ENCODE measurements at regions not wholly inside any gene's neighbourhood (a gene's known extent, or its start where the extent isn't known, plus 50 kb on each side); places are given as distances from the start of the nearest gene placed in this dataset.
"Not testable (repeated sequence)": the region's sequence is repeated elsewhere in the genome, so short reads cannot be mapped to it uniquely, and the experiment has no call there.

DNA sequence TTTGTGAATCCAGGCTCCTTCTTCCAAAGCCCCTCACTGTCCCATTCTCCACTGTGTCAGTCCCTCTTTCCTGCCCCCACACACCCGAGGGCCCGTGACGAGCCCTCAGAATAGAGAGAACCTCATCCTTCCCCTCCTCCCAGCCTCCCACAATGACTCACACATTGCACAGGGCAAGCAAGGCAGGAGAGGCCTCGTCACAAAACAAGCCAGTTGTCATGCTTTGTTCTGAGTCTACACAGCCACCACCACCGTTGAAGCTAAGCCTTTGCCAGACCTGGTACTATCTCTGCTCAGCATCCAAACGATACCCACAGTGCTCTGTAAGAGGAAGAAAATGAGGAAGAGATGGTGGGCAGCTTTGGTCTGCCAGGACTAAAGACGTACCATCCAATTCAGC, 142.2 kb upstream of the ZNF366 start:
- no peak for DNase-seq

DNA sequence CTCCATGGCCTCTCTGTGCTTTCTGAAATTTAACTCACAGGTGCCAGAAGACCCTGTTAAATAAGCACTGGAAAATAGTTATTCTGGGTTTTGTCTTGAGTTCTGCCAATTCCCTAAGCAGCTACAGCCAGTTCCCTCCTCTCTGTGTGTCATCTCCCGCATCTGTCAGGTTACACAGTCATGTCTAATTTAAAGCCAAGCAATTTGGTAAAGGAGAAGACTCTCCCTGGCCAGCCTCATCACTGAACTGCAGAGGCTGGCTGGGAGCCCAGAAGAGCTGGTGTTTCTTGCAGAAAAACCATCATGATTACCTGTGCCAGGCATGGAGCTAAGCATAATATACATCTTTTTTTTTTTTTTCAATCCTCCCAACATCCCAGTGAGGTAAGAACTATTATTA, 141.3 kb upstream of the ZNF366 start:
- no peak for DNase-seq

DNA sequence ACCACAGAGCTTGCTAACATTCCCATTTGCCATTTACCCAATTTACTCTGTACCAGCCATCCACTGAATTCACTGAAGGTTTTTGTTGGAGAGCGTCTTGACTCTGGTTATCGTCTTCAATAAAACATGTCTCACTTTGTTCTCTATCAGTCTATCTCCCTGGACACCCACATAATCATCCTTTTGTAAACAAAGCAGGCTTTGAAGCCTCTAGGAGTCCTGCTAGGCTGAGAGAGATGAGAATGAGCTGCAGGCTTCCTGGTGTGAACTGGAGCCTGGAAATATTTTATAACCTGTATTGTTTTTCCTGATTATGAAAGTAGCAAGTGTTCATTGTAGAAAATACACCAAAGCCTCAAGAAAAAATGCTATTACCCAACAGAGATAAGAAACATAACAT, 140.6 kb upstream of the ZNF366 start:
- no peak for DNase-seq

DNA sequence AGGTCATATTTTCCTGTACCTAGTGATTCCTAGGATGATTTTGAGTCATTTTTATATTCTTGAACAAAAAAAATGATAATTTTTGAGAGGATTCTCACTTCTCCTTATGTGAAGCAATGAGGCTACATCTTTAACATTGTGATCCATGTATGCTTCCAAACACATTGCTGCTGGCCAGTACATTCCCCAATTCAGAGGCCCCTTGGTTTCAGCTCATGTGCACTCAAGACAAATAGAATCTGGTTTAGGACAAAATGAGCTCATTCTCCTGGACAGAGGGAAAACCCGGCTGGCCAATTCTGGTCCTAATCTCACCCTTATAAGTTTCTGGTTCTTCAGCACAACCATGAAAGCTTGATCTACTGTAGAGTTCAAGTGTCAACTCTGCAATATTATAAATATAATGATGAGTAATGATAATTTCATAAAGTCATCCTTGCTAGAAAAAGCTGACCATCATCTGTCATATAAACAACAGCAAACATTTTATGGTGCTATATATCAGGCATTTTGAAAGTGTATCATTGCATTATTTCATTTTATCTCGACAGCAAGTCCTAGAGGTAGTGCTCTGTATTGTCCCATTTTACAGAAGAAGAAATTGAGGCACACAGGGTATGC, 139.1 kb upstream of the ZNF366 start:
- no peak for DNase-seq

DNA sequence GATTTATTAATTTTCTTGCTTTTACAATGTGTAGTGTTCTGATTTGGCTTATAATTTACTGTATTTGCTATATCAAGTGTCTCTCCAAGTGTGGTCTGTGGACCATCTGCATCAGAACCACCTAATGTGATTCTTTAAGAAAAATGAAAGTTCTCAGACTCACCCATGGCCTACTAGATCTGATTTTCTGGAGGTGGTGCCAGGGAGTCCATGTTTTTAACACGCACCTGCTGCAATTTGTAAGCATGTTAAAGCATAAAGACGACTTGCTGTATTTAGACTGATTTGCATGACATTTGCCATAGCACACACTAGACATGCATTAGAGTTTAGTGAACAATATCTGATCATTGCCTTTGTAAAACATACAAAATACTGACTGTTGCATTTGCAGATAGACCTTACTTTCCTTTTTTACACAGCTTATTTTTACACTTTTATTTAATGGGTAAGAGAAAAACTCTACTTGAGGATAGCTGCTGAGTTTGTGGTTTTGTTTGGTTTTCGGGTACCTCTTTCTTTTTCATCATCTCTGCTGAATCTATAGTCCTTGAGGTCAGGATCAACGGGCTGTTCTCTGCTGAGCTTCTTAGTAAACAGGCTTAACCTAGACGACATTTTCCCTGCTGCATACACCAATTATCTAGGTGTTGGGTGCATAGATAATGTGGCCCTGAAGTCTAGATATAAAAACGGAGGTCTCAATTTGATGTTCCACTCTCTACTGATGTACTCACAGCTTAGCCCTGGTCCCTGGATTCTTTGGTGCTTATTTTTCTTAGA, 138.0 kb upstream of the ZNF366 start:
- DNase-seq: no peak

DNA sequence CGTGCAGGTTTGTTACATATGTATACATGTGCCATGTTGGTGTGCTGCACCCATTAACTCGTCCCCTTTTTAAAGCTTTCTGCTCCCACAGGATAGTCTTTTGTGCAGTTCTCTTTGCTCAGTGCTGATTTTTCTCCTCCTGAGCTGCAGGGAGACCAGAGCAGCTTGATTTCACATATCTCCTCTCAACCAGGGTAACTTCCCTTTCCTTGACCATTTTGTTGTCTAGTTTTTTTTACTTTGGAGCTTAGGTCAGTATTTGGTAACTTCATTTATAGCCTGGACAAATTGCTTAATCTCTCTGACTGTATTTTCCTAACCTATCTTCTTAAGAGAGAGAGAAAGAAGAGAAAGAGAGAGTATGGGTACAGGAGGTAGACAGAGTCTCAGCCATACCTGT, 137.1 kb upstream of the ZNF366 start:
- DNase-seq: no peak

DNA sequence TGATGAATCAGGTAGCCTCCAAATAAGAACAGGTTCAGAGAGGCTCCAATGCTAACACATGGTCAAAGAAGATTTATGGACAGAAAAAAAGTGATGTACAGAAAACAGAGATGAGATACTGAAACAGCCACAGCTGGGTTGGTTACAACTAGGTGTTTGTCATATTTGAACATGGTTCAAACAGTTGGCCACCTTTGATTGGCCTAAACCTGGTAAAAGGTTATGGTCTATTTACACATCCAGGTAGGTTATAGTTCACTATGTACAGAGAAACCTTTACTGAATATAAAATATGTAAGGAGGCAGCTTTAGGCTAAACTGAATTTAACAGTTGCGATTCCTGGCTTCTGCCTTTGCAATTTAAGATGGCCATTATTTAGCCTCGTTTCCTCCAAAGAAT, 134.0 kb upstream of the ZNF366 start:
- DNase-seq: no peak

DNA sequence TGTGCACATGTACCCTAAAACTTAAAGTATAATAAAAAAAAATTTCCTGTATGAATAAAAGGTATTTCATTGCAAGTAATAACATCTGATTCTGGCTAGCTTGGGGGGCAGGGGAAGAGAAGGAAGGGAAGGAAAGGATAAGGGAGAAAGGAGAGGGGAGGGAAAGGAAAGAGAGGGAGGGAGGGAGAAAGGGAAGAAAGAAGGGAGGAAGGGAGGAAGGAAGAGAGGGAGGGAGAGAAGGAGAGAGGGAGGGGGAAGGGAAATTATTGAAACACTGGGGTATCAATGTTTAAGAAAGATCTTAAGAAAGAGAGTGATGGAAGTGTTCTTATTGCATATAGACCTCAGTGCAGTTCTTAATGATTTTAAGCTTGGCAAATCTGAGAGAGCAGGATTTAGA, 129.8 kb upstream of the ZNF366 start:
- DNase-seq: no peak

DNA sequence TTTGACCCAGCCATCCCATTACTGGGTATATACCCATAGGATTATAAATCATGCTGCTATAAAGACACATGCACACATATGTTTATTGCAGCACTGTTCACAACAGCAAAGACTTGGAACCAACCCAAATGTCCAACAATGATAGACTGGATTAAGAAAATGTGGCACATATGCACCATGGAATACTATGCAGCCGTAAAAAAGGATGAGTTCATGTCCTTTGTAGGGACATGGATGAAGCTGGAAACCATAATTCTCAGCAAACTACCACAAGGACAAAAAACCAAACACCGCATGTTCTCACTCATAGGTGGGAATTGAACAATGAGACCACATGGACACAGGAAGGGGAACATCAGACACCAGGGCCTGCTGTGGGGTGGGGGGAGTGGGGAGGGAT, 129.4 kb upstream of the ZNF366 start:
- not testable (repeated sequence) for DNase-seq

DNA sequence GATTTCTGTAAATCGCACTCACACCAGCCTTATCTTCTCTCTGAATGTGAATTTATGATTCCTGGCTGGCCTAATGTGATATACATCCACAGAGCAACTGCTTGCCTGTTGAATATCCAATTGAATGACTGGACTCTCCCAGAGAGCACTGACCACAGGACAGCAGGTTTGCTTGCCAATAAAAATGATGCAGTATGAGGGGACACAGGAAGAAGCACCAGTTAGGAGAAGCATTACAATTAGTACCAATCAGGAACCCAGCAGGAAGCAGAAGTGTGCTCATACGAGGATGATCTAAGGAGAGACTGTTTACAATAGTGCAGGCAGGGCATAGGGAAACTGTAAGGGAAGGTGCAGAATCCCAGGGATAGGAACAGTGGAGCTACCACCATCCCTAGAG, 127.2 kb upstream of the ZNF366 start:
- DNase-seq: no peak

DNA sequence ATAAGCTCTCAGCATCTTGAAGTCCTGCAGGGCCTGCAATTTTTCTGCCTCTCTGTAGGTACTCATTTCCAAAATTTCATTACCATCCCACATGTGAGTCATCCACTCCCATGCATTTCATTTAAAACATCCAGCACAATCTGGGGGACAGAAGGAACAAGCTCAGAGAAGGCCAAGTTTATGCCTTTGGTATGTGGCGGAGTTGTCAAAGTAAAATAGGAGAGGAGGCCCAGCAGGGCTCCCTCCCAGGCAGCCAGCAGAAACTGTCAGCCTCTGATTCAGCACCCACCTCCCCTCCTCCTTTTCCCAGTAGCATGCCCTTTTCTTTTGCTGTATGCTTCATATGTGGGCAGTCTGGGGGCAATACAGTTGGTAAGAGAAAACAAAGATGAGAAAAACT, 126.4 kb upstream of the ZNF366 start:
- no peak for DNase-seq

DNA sequence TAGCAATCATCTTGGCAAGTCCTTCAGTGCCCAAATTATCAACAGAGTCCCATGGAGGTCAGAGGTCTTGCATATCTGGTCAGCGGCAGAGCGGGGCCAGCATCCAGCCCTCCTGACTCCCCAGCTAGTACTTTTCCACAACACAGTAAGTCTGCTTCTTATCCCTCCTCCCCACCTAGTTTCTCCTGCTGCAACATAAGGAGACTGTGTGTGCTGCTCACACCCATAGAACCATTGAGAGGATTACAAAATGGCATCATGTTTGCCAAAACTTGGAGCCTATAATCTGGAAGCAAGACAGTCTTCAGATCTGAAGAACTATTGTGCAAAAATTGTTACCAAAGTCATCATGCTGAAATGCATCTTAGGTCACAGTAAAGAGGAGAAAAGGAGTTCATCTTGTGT, 125.8 kb upstream of the ZNF366 start:
- no peak for DNase-seq

DNA sequence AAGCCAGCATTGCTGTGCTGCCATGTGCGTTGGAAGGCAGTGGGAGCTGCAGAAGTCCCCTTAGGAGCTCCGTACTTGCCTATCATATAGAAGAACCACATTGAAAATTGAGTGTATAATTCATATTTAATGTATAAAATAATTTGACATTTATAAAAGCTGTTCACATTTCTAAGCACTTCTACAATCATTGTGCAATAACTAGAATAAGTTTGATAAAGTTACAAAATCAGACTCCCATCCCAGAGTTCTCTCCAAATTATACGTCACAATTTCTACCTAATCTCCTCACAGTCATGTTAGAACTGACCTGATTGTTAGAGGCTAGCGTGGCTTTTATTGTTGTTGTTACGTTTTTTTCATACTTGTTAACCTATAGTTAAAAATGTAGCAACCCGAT, 123.5 kb upstream of the ZNF366 start:
- no peak for DNase-seq

DNA sequence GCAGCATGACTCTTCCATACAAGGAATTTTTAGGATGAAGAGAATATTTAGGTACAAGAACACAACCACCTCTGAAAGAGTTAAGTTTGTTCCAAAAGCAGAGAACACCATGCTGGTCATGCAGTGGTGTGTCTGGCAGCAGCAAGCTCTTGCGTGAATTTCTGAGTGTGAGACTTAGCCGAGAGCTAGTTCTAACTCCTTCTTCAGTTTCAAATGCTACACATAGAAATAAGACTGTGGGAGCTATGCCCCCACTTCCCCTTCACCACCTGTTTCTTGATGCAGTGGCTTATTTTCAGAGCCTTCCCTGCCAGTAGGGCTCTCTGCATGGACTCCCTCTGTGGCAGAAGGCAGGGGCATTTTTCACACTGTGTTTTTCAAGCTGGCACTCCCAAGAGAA, 122.9 kb upstream of the ZNF366 start:
- no peak for DNase-seq

DNA sequence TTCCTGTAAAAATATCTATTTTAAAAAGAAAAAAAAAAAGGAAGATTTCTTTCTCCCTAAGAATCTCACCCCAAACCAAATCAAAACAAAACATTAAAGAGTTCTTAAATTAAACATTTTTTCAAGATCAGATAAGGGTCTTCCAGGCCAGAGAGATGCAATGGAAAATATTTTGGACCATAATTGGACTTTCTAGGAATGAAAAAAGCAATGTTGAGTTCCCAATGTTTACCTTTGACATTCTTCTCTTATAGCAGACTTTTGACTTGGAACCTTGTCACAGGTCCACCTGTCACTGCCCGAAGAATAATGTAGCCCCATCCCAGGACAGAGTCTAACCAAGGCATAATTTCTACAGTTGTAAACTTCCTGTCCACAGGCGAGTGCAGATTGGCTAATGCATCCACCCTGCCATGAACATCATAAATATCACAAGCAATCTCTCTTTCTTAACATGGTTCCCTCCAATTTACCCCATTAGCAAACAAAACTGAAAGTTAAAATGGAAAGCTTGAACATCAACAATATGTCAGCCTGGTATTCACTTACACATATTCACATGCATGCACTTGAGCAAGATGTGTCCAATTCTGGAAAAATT, 121.7 kb upstream of the ZNF366 start:
- DNase-seq: no peak

DNA sequence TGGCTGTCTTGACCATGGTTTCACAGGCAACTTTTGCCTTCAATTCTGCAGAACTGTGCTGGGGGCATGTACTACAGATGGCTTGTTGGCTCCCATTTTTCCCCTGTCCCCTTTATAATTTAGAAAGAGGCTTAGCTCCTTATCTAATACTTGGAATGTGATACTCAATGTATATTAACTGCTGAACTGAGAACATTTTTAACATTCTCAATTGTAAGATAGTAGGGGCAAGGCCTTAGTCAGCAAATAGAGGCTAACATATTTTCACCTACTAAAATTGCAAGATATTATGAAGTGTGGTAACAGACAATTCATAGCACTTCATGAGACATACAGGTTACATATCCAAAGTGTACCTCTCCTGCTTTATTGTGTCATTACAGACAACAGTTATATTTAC, 118.1 kb upstream of the ZNF366 start:
- DNase-seq: no peak

DNA sequence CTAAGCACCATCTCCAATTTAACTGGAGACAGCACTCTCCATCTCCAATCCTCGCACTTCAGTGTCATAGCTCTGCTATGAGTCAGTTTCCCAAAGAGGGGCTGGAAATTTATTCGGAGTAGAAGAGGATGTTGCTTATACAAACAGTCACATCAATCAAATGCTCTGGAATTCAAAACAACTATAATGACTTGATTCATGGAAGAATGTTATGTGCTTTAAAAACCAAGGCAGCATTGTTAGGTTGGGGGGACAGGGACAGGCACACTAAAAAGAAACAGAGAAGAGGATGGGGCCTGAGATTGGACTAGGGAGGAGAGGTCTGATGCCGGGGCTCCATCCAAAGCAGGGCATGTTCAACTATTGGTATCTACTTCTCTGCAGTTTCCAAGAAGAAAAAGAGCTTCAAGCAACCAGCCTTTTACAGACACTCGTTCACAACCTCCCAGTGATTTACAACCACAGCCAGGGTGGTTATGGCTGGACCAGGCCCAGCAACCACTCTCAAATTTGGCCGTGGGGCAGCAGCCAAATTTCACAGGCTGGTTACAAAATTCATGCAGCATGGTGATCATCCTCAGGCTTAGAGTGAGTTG, 117.5 kb upstream of the ZNF366 start:
- no peak for DNase-seq

DNA sequence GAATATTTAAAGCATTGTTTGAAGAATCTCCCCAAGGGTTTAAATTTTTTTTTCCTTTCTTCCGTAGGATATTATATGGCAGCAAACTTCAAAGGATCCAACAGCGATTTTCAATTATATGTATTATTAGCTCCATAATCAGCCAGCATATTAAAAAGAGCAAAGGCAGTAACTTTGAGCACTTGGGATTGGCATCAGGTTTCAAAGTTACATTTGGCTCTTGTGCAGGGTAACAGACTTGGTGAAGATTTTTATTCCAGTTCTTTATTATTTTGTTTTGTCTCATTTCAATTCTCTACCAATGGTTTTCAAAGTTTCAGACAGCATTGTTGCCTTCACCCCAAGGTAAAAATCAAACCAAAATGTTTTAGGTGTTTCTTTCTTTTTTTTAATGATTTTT, 116.7 kb upstream of the ZNF366 start:
- no peak for DNase-seq

DNA sequence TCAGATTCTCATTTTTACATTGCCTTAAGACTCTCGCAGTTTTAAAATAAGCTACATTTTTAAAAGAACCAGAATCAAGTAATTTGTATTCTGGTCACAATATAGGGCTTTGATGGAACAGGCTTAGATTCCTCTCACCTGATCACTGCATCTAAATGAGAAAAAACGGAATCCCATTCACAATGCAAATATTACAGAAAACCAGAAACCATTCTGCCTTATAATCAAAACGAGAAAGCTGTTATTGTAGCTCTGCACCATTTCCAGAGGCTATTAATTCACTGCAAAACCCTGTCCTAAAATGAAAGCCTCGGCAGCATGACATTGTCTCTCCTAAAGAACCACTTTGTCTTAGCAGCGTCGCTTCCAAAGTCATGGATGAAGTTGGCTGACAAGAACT, 116.1 kb upstream of the ZNF366 start:
- no peak for DNase-seq

DNA sequence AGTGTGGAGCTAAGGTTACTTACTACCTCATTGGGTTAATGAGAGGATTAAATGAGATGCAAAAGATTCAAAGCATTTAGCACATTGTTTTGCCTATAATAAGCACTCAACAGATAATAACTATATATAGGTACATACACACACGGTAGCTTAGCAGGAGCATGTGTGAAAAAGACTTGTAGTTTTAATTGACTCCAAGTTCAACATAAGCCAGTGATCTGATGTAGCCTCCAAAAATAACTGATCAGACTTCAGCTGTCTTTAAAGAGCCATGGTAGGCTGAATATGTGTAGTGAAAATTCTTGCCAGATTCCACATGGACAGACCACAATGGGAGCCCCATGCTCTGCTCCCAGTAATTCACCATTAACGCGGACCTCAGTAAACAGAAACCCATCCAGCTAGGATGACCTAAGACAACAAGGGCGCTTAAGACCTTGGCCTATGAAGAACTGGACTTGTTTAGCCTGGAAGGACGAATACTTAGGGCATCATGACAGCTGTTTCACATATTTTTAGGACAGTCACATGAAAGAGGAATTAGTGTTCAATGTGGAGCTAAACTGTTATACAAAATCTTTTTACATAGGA, 115.1 kb upstream of the ZNF366 start:
- no peak for DNase-seq

DNA sequence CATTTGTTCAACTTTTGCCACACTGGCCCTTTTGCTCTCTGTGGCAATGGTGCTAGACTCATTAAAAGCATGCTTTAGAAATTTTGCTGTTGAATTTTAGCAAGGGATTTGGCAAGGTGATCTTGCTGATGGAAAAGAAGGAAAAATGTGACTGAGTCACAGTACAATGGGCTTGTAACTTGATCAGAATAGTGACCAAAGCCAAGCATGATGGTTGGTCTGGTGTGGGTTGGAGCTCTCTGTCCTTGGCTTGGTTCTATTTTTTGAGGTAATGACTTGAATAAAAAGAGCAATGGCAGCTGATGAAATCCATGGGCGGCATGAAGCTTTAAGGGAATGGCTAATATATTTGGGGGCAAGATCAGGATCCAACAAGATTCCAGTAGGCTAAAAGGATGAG, 114.4 kb upstream of the ZNF366 start:
- DNase-seq: no peak

DNA sequence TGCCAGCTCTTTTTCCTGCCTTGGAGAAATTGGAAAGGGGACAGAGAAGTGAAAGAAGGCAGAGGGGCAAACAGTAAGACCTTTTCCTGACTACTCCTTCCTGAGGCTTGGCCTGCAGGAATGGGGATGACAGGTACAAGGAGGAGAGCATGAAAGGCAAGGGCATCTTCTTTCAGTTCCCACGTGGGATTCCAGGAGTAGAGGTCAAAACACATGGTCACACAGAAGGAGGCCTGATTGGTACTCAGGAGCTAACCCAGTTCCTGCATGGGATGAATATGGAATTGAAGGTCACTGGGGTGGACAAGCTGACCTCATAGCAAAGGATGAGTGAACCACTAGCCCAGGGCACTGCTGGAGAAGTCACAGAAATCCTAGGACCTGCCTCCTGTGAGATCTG, 112.5 kb upstream of the ZNF366 start:
- no peak for DNase-seq

DNA sequence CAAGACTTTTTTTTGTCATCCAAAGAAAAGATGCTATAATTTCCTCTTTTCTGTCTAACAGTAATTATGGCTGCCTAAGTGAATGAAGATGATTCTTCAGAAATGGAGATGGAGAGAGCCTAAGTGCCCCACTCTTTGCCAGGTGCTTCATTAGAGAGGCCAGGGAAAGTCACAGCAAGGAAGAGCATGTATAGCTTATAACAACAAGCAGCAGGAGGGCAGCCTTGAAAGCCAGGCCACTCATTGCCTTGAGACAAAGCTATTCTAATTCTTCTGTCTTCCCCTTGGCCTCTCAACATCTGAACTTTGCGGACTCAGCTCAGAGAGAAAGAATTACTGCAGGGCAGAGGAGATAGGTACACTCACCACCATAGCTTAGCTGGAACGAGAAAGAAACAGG, 112.0 kb upstream of the ZNF366 start:
- no peak for DNase-seq

DNA sequence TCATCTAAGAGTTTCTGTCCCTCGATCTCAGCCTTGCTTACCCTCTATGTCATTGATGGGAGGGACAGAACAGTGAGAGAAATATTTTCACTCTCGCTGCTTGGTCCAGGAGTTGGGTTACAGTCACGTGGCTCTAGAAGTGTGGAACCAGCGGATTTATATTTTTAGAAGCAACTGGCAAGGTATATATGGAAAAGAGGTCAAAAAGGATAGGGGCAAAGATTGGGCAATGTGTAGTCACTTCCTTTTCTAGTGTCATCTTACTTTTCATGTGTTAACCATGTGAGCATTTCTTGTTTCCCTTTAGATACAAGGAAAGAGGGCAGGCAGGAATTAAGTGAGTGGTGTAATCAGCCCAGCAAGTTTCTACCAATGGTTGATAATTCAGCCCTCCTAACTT, 111.5 kb upstream of the ZNF366 start:
- DNase-seq: no peak
